T-helper 9 cell (primary cell): ENCODE measurements at regions not wholly inside any gene's neighbourhood (a gene's known extent, or its start where the extent isn't known, plus 50 kb on each side); places are given as distances from the start of the nearest gene placed in this dataset.

ENCODE experiments used
- DNase-seq: peaks from one replicate; pipeline ENCODE4 v3.0.0-alpha.2; 2020

DNA sequence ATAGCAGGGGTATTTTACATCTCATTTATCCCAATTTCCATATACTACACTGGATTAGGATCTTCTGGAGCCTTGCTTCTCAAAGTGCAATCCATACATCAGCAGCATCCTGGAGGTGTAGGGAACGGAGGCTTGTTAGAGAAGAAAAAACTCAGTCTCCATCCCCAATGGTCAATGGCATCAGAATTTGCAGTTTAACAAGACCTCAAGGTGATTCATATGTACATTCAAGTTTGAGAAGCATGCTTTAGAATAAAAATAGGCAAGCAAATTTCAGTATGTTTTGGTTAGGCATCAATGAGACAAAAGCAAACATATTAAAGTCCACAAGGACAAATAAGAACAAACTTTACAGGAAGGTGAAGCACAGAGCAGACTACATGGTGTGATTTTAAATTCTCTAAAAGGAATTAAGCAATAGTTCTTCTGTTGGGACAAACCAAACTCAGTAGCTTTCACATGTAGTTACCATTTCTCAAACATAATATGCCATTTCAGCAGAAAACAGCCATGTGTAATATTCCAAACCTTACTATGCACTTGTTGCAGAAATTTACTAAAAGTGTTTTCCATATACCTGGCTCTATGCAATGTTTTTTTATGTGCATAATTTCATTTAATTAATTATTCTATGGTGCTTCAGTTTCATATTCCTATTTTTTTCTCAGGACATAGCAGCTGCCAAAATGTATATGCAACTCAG is 360.3 kb upstream of the NECTIN3 start:
- DNase-seq, result no peak

DNA sequence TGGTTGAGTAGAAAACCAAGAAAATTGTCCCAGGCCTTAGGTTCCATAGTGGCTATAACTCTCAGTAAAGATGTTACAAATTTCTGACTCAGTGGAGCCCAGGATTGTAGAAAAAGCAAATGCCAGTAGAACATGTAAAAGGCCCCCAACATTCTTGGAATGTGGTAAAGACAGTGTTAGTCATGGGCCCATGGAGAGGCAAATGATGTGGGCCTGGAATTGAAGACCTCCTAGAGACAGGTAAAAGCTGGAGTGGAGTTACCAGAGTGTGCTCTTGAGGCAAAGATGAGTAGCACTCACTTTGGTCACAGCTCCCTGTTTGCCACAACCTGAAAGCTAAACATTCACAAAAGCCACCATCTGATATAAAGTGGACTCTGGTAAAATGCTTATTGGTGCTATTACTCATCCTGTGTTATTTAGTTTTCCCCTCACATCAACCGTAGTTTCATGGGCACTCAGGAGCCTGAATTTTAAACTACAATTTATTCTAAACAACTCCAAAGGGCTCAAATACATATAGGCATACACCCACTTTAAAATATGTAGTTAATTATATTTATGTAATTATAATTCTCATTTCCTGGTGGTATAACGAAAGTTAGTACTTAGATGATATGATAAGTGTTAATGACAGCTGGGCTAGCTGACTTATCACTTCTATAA is 359.6 kb upstream of the NECTIN3 start:
- no peak for DNase-seq

DNA sequence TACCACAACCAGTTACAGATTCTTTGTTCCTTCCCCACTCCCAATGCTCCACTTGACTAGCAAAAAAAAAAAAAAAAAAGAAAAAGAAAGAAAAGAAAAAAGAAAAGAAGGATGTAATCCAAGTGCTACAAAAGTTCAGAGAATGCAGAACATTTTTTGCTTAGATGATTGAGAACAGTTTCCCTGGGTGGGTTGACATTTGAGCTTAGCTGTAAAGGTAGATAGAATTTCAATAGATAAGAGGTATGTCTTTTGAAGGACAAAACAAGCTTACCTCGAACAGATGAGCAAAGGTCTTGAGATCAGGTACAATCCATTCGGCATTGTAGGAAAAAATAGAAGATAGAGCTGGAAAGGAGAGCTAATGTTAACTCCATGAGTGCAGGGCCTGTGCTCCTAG is 344.6 kb upstream of the NECTIN3 start:
- DNase-seq, result no peak

DNA sequence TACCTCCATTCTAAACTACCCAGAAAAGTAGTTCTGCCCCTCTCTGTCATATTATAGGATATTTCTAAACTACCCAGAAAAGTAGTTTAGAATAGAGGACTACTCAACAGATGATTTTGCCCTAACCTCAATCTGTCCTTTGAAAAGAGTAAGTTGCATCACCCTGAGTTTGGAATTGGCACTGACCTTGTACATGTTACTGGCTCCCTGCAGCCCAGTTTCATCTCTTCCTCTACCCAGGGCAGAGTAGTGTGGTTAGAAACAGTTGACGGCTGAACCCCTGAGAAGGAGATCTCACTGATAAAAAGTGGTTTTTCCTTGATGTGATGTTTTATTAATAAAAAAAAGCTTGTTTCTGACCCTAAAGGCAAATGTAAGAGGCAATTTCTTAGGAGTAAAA is 340.5 kb upstream of the NECTIN3 start:
- DNase-seq, result no peak

DNA sequence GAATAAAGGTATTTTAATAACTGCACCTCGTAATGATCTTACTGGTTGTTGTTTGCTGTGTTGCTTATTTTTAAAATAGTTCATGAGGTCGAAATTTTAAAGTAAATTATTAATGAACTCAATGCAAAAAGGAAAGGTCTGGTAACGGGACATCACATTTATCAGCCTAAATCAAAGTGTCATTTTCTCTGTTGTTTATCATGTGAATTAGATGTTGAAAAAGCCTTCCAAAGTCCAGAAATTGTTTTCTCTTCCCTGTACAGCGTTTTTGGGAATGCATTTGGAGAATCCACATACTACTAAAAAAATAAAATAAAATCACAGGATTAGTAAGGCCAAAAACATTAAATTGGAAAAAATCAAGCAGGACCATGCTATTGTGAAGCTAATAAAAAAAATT is 339.2 kb upstream of the NECTIN3 start:
- DNase-seq, result no peak

DNA sequence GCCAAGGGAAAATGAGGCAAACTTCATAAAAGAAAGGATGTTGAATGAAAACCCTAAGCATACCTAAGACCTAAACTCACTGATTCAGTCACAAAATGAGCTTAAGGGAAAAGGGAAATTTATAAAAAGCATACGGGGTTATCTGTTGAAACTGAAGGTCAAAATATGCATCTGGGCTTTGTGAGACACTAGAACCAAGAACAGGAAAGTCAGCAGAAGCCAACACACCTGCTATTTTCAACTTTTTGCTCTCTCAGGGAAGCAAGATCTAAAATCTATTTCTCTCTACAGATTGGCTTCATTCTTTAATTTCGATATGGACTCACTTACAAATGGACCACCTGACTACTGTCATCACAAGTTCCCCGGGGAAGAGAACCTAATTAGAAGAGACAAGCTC is 338.6 kb upstream of the NECTIN3 start:
- no peak for DNase-seq

DNA sequence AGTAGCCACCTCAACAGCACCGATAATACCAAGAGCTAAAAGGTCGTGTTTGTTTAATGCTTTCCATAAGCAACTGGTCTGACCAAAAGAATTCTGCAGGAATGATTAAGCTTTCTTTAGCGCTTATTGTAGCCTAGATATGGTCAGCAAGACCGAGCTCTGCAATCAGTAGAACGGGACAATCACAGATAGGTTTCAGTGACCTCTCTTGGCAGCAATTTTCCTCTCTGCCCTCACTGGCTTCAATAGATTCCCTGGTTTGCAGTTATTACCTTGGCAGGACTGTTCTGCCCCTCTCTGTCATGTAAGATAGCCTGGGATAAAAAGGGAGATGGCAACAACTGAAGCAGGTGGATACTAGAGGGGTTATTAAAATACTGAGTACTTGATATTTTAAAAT is 337.1 kb upstream of the NECTIN3 start:
- no peak for DNase-seq

DNA sequence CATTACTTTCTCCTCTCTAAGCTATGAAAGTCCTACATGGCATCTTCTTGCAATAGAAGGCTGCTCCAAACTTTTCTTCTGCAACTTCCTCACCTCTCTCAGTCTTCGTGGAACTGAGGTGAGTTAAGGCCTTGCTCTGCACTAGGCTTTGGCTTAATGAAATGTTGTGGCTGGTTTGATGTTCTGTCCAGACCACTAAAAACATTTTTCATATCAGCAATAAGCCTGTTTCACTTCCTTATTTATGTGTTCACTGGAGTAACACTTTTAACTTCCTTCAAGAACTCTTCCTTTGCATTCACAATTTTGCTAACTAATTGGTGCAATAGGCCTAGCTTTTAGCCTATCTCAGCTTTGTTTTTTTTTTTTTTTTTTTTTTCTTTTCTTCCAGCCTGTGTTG is 335.3 kb upstream of the NECTIN3 start:
- no peak for DNase-seq

DNA sequence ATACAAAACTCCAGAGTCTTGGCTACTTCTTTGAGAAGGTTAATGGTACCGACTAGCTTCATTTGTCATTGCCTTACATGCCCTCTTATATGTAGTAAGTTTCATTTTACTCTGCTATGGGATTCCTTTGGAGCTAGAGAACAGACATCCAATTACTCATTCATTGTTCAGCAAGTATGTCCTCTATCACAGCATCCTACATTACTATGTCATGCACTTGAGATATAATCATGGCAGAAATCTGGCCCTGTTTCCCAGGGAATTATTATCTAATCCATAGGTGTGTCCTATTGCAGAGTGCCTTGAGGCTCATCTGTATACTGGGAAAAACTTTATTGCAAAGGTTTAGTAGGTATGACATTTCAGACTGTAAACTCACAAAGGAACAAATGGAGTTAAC is 333.1 kb upstream of the NECTIN3 start:
- no peak for DNase-seq

DNA sequence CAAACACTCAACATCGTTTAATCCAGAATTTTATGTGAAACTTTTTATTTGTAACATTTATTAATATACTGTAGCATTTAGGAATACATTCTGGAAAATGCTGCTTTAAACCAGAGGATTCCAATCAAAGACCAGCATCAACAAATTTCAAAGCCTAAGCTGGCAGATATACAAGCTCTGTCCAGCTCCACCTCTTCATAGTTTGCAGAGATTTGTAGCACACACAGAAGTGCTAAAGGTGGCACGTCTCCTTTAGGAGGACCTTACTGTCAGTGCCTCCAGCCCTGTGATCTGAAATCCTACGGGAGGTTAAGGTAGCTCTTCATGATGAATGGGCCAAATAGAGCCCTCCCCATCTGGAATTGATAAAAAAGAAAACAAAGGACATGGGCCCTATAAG is 329.7 kb upstream of the NECTIN3 start:
- no peak for DNase-seq

DNA sequence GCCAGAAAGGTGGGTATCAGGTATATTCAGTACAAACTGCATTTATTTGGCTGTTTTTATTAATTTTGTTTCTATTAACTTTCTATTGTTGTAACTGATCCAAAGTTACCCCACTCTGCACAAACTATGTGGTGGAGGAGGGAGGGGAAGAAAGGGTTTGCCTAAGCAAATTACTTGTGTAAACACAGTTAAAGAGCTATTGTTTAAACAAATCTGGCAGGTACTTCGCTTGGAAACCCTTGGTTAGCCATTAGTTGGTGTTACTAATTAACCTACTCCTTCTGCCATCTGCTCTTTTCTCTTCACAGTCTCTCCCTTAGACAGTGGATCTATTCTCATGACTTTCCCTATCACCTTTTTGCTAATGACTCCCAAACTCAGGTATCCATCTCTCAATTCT is 328.4 kb upstream of the NECTIN3 start:
- no peak for DNase-seq

DNA sequence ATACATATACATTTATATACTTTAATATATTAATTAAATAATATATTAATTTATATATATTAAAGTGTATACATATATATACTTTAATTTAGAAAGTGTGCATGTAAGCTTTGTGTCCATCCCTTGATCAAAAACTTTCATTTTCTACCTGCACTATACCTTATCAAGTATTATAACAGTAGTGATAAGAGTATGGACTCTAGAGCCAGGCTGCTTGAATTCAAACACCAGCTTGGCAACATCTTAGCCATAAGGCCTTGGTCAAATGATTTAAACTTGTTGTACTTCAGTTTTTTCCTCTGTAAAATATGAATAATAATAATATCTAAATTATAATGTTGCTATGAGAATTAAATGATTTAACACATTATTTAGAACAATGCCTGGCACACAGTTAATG is 327.6 kb upstream of the NECTIN3 start:
- DNase-seq, result no peak

DNA sequence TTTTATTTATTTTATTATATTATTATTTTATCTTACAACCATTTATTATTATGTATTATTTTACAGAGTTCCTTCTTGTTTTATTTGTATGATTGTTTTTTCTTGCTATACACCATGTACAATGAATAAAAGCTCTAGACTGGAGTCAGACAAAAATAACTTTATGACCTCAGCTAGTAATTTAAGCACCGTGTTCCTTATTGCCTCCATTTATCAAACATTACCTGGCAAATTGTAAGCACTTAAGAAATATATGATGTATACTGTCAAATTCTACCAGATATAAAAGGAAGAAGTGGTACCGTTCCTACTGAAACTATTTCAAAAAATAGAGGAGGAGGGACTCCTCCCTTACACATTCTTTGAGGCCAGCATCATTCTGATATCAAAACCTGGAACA is 326.9 kb upstream of the NECTIN3 start:
- no peak for DNase-seq

DNA sequence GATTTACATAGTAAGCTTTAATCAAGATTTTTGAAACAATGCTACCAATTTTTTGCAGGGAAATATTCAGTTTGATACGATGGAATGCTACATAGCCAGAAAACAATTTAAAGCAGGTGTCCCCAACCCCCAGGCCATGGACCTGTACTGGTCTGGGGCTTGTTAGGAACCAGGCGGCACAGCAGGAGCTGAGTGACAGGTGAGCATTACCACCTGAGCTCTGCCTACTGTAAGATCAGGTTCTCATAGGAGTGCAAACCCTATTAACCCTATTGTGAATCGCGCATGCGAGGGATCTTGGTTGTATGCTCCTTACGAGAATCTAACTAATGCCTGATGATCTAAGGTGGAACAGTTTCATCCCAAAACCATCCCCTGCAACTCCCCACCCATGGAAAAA is 322.6 kb upstream of the NECTIN3 start:
- no peak for DNase-seq

DNA sequence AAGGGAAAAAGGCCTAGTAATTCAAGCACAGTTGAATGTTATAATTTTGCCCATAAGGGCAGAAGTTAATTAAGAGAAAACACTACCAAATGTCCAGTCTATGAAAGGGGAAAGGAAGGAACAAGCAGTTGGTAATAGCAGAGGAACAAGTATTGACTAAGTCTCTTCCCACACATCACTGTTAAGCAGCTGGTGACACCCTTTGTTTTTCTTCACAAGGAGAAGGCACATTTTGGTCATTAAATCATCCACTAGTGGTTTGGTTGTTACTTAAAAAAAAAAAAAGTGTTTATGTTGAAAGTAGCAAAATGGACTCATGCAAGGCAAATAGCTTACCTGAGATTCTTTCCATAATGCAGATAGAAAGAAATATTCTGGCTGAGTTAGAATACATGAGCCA is 321.4 kb upstream of the NECTIN3 start:
- no peak for DNase-seq

DNA sequence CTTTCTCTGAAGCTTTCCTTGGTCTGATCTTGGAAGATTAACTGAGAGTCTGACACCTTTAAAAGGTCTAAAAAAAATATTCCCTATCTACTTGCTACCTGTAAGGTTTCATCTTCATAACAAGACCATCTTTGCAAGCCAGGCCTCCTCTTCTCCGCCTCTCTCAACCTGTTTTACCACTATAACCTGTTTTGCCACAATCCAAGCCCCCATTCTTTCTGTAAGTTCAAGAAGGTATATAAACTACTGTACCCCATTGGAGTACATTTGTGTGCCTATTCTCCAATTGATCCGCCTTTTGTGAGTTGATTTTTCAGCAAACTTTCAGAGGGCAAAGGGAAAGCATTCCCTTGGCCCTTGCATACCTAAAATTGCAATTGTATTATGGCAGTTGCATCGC is 319.3 kb upstream of the NECTIN3 start:
- no peak for DNase-seq

DNA sequence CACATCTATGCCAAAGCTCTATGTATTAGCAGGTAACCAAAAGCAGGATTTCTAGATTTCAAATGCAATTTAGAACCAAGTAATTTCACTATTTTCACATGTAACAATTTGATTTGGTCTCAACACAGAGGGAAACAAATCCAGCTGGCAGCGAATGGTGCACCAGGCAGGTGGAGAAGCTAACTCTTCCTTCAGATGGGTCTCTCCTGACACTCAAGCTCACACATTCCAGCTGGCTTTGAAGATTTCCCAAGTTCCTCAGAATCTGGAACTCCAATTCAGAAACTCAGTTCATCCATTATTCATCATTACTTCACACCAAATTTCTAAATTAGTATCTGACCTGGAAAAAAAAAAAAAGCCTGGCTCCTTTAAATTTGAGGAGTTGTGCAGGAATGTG is 318.1 kb upstream of the NECTIN3 start:
- no peak for DNase-seq

DNA sequence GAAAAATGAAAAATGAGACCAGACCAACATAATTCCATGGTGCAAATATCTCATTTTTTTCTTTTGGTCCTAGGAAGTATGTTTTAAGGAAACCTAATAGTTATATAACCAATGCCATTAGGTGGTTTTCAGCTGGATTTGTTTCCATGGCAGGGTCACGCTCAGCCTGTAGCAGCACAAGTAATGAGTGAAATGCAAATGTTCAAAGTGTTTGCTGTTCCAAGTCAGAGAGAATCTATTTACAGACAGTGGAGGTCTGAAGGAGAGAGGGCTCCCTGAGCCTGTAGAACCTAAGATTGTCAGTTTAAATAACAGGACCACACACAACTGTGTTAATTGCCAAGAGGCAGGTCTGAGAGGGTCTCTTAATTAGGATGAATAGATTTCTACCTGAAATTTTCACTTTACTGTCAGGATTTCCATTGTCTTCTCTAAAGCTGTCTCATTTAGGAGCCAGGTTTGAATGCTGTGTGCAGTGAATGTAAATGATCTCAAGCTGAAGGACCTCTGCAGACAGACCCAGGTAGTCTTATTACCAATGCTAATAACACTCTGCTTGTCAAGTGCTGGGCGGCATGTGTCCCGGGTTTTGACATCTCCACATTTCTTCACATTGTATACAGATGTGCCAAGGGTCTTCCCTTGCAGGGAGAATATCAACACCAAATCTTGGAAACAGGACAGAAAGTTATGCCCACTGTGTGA is 317.3 kb upstream of the NECTIN3 start:
- DNase-seq, result no peak

DNA sequence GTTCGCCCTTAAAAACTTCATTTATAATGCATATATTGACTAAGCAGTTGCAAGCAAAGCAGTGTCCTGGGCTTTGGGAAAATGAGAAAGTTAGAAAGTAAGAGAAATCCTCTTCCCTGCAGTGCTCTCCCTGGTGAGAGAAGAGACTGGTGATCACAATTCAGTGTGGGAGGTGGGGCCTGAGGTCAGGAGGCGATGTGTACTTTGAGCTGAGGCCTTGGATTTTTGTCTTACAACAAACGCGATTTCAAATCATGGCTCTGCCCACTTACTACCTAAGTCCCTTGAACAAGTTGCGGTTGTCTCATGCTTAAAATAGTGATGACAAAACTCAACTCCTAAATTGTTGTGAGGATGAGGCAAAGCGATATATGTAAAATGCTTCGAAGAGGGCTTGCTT is 316.3 kb upstream of the NECTIN3 start:
- DNase-seq, result no peak

DNA sequence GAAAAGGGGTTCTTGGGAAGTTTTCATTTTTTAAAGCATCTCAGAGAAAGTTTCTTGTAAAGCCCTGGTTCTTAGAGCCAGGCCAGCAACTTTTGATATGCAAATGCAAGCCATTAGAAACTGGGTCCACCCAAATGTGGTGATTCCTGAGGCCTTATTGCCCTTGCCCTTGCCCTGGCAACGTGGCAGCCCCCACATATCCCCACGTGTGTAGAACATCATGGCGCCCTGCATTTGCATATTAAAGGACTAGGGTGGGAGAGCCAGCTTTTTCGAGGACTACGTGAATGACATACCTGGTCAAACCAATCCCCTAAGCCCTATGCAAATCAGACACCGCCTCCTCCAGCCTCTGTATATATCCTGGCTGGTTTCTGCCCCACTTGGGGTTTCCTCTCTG is 314.9 kb upstream of the NECTIN3 start:
- DNase-seq, result no peak

DNA sequence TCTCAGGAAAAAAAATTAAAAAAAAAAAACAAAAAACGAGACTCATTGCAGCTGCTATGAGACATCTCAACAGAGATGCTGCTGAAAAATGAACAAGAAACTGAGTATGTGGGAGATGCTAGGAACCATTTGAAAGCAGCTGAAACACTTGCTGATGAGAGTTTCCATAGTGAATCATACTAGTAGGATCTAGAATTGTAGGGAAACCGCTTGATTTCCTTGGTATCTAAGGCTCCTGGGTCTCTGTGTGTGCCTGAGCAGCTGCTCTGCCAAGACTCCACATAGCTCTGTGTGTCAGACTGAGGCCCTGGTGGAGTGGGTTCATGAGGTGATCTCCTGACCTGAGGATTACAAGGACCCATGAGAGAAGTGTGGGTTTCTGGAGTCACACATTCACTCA is 313.4 kb upstream of the NECTIN3 start:
- DNase-seq, result no peak

DNA sequence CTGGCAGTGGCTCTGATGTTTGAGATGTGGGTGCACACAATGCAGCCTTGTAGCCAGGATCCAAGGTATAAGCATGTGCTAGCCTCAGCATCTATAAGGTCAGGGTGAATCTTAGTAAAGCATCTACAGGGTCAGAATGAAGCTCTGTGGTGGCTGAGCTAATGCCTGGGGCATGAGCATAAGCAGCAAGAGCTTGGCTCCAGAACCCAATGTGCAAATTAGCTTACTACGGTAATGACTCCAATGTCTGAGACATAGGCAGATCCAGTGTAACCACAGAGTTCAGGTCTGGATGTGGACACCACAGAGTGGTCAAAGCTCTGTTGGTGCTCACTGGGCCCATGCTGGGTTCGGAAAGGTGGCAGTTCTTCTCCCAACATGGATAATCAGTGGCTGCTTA is 304.5 kb upstream of the NECTIN3 start:
- DNase-seq, result no peak

DNA sequence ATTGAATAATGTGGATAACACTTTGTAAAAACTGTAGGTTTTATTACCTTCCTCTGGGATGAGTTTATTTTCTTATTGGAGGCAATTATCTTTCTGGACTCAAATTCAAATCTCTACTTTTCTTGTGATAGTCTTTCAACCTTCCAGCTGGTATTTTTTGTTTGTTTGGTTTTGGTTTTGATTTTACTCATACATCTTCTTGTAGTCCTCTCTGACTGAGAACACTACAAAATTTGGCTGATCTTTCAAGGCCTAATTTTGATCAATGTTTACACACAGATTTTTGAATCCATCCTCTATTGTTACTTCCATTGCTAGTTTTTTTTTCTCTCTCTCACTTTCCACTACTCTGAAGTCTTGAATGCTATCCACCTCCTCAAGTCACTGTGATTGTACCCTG is 303.8 kb upstream of the NECTIN3 start:
- no peak for DNase-seq

DNA sequence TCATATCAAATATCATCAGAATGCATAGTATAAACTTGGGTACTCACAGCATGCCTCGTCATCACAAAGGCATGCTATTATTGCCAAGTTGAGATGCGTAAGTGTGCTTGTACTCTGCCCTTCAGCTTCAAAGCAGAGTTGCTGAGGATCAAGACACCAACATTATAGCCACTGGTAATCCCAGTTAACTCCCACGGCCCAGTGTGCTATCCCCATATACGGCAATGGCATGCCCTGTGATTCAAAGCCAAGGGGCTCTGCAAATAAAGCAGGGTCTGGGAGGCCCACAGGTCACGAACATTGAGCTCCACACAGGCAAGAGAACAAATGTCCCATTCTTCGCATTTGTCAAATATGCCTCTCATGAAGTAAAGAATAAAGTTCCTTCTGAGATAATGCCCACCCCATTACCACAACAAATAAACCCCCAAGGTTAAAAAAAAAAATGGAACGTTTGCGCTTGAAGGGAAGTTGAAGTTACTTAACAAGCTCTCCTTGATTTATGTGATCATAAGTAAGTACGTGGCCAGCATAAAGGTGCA is 298.1 kb upstream of the NECTIN3 start:
- DNase-seq, result no peak
